ENCODE measurements at regions not wholly inside any gene's neighbourhood (a gene's known extent, or its start where the extent isn't known, plus 50 kb on each side); places are given as distances from the start of the nearest gene placed in this dataset.
A peak's percentile ranks its signal among the peaks of the same experiment; 100 is the strongest.

DNA sequence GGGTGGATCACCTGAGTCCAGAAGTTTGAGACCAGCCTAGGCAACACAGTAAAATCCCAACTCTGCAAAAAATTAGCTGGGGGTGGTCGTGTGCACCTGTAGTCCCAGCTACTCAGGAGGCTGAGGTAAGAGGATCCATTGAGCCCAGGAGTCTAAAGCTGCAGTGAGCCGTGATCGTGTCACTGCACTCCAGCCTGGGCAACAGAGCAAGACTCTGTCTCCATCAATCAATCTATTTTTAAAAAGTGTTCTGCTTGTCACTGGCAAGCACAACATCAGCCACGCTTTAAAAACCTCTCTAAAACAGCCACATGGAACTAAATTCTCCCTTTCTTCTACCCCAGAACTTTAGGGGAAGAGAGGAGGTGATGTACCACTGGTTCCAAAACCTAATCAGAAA, 131.6 kb upstream of the RREB1 start:
- Histone ChIP-seq H3K27me3 (ENCODE audit: insufficient read depth, low read length) (no peaks in the 10 kb centered on the region), H3K4ac (ENCODE audit: low read depth, low read length) (no peak overlapping the region), H2BK12ac (ENCODE audit: low read length) (no peak overlapping the region), H3K14ac (ENCODE audit: low read length) (no peak overlapping the region), H3K79me2 (ENCODE audit: control insufficient read depth, insufficient read depth, low read length, poor library complexity) (peaks cover 3% of the 10 kb centered on the region), H3K18ac (ENCODE audit: low read length) (no peak overlapping the region), H3K79me1 (ENCODE audit: low read length) (peaks cover 19% of the 10 kb centered on the region), H3K23ac (ENCODE audit: low read length) (no peak overlapping the region), H3K9me3 (ENCODE audit: insufficient read depth, low read depth, low read length) (no peaks in the 10 kb centered on the region), H3K9ac (ENCODE audit: low read length) (no peak overlapping the region), H4K91ac (ENCODE audit: low read depth, low read length) (peak overlapping the region; percentile 9), H2AFZ (ENCODE audit: insufficient read depth, low read length, poor library complexity) (no peak overlapping the region), H4K12ac (ENCODE audit: low read depth, low read length) (no peak overlapping the region), H3K4me3 (ENCODE audit: low read depth, low read length) (no peak overlapping the region), H3K4me2 (ENCODE audit: low read length) (no peak overlapping the region), H3K4me1 (ENCODE audit: control insufficient read depth in 1 of 2, insufficient read depth in 2 of 2, low read length in 2 of 2) (peaks cover 21 to 25% of the 10 kb centered on the region in 2 experiments), H3K36me3 (ENCODE audit: control insufficient read depth in 1 of 2, insufficient read depth in 2 of 2, low read length in 2 of 2) (no peaks in the 10 kb centered on the region), H2AK5ac (ENCODE audit: low read length) (no peak overlapping the region), H3K27ac (ENCODE audit: low read depth, low read length) (no peak overlapping the region), H4K8ac (ENCODE audit: low read depth, low read length) (no peak overlapping the region), H2BK120ac (ENCODE audit: insufficient read depth, low read length, poor library complexity) (no peak overlapping the region), H2BK5ac (ENCODE audit: low read depth, low read length, poor library complexity) (no peak overlapping the region)
- no CpG with 5 or more reads among the region's 4 CpGs for WGBS (ENCODE audit: extremely low coverage, insufficient coverage, insufficient read length)
- DNase-seq, result no peak

DNA sequence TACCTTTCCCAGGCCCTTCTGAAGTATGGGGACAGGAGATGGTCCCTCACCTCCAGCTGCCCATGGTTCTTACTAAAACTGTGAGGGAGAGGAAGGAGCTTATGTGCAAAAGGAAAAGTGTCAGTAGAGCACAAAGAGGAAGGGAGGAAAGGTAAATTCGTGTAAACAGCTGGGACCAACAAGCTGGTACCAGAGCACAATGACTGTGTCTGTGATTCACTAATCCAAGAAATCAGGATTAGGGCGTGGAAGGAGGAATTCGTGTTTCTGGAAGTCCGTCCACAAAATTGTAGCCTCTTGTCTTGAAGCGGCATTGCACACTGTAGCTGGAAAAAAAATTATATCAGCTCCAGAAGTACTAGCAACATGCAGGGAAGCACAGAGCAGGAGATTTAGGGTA, 129.0 kb upstream of the RREB1 start:
- Histone ChIP-seq H2BK120ac (ENCODE audit: insufficient read depth, low read length, poor library complexity) (peak overlapping the region; percentile 48), H3K79me2 (ENCODE audit: control insufficient read depth, insufficient read depth, low read length, poor library complexity) (peaks cover 2% of the 10 kb centered on the region), H3K4me3 (ENCODE audit: low read depth, low read length) (no peak overlapping the region), H3K9me3 (ENCODE audit: insufficient read depth, low read depth, low read length) (no peaks in the 10 kb centered on the region), H2BK12ac (ENCODE audit: low read length) (peak overlapping the region; percentile 92), H3K9ac (ENCODE audit: low read length) (no peak overlapping the region), H3K27ac (ENCODE audit: low read depth, low read length) (no peak overlapping the region), H2AFZ (ENCODE audit: insufficient read depth, low read length, poor library complexity) (no peak overlapping the region), H2BK5ac (ENCODE audit: low read depth, low read length, poor library complexity) (peak overlapping the region; percentile 35), H4K91ac (ENCODE audit: low read depth, low read length) (peak overlapping the region; percentile 39), H3K4me2 (ENCODE audit: low read length) (no peak overlapping the region), H3K18ac (ENCODE audit: low read length) (no peak overlapping the region), H4K12ac (ENCODE audit: low read depth, low read length) (no peak overlapping the region), H3K27me3 (ENCODE audit: insufficient read depth, low read length) (no peaks in the 10 kb centered on the region), H3K14ac (ENCODE audit: low read length) (peak overlapping the region; percentile 11), H2AK5ac (ENCODE audit: low read length) (no peak overlapping the region), H4K8ac (ENCODE audit: low read depth, low read length) (peak overlapping the region; percentile 37), H3K79me1 (ENCODE audit: low read length) (peaks cover 4% of the 10 kb centered on the region), H3K4ac (ENCODE audit: low read depth, low read length) (no peak overlapping the region), H3K36me3 (ENCODE audit: control insufficient read depth in 1 of 2, insufficient read depth in 2 of 2, low read length in 2 of 2) (no peaks in the 10 kb centered on the region), H3K4me1 (ENCODE audit: control insufficient read depth in 1 of 2, insufficient read depth in 2 of 2, low read length in 2 of 2) (peaks cover 8 to 11% of the 10 kb centered on the region in 2 experiments), H3K23ac (ENCODE audit: low read length) (no peak overlapping the region)
- no CpG with 5 or more reads among the region's 5 CpGs for WGBS (ENCODE audit: extremely low coverage, insufficient coverage, insufficient read length)
- DNase-seq, result peak in 1 of 2 donors; percentile 41

DNA sequence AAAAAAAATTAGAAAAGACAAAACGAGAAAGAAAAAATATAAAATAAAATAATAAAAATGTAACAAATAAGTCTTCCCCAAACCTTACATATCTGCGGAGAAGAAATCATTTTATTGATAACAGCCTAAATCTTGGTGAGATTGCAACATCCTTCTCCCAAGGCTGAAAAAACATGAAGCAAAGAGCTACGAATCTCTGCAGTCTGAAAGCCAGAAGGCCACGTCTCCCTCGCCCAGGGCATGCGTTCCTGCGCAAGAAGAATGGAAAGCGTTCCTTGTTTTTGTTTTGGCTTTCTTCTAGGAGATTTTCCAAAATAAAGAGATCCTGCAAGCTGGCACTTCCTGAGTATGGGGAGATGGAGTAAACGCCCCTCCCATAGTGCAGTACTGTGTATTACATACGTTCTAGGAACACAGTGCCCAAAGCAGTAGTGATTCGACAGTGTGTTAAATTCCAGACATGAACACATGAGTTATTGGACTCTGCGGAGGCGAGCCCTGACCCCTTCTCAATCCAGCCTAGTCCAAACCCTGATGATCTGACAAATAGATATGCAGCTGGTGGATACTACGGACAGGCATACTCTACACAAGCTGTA, 126.7 kb upstream of the RREB1 start:
- H3K79me2 ChIP-seq (ENCODE audit: control insufficient read depth, insufficient read depth, low read length, poor library complexity), result peaks cover 2% of the 10 kb centered on the region
- no peak overlapping the region for H2BK5ac ChIP-seq (ENCODE audit: low read depth, low read length, poor library complexity)
- H4K12ac ChIP-seq (ENCODE audit: low read depth, low read length), result no peak overlapping the region
- no CpG with 5 or more reads among the region's 14 CpGs for WGBS (ENCODE audit: extremely low coverage, insufficient coverage, insufficient read length)
- H3K9ac ChIP-seq (ENCODE audit: low read length), result no peak overlapping the region
- no peaks in the 10 kb centered on the region for H3K27me3 ChIP-seq (ENCODE audit: insufficient read depth, low read length)
- H3K18ac ChIP-seq (ENCODE audit: low read length), result no peak overlapping the region
- H3K36me3 ChIP-seq (ENCODE audit: control insufficient read depth in 1 of 2, insufficient read depth in 2 of 2, low read length in 2 of 2), result no peaks in the 10 kb centered on the region
- no peak overlapping the region for H2AFZ ChIP-seq (ENCODE audit: insufficient read depth, low read length, poor library complexity)
- H3K4me3 ChIP-seq (ENCODE audit: low read depth, low read length), result no peak overlapping the region
- no peak overlapping the region for H3K27ac ChIP-seq (ENCODE audit: low read depth, low read length)
- H4K8ac ChIP-seq (ENCODE audit: low read depth, low read length), result no peak overlapping the region
- no peak overlapping the region for H2BK12ac ChIP-seq (ENCODE audit: low read length)
- H4K91ac ChIP-seq (ENCODE audit: low read depth, low read length), result no peak overlapping the region
- H2BK120ac ChIP-seq (ENCODE audit: insufficient read depth, low read length, poor library complexity), result no peak overlapping the region
- H3K14ac ChIP-seq (ENCODE audit: low read length), result no peak overlapping the region
- H3K4ac ChIP-seq (ENCODE audit: low read depth, low read length), result no peak overlapping the region
- no peaks in the 10 kb centered on the region for H3K9me3 ChIP-seq (ENCODE audit: insufficient read depth, low read depth, low read length)
- peaks cover 8 to 9% of the 10 kb centered on the region in 2 experiments for H3K4me1 ChIP-seq (ENCODE audit: control insufficient read depth in 1 of 2, insufficient read depth in 2 of 2, low read length in 2 of 2)
- H2AK5ac ChIP-seq (ENCODE audit: low read length), result no peak overlapping the region
- H3K79me1 ChIP-seq (ENCODE audit: low read length), result peaks cover 4% of the 10 kb centered on the region
- DNase-seq, result peak; percentile 77 to 85
- no peak overlapping the region for H3K4me2 ChIP-seq (ENCODE audit: low read length)
- H3K23ac ChIP-seq (ENCODE audit: low read length), result no peak overlapping the region

- H4K91ac ChIP-seq (ENCODE audit: low read depth, low read length), result no peak overlapping the region
- WGBS (ENCODE audit: extremely low coverage, insufficient coverage, insufficient read length), result no CpG with 5 or more reads among the region's 4 CpGs
Observed at GRCh38 chr6:6981681-6982322, 126.0 kb upstream of the RREB1 start.

More at GRCh38 chr6:6981681-6982322, 126.0 kb upstream of the RREB1 start:
- peaks cover 2% of the 10 kb centered on the region for H3K79me2 ChIP-seq (ENCODE audit: control insufficient read depth, insufficient read depth, low read length, poor library complexity)
- H2AFZ ChIP-seq (ENCODE audit: insufficient read depth, low read length, poor library complexity), result no peak overlapping the region
- no peak overlapping the region for H4K8ac ChIP-seq (ENCODE audit: low read depth, low read length)
- no peak overlapping the region for H2BK12ac ChIP-seq (ENCODE audit: low read length)
- H3K36me3 ChIP-seq (ENCODE audit: control insufficient read depth in 1 of 2, insufficient read depth in 2 of 2, low read length in 2 of 2), result no peaks in the 10 kb centered on the region
- H3K27ac ChIP-seq (ENCODE audit: low read depth, low read length), result no peak overlapping the region
- H3K23ac ChIP-seq (ENCODE audit: low read length), result no peak overlapping the region
- H3K9me3 ChIP-seq (ENCODE audit: insufficient read depth, low read depth, low read length), result no peaks in the 10 kb centered on the region
- H3K9ac ChIP-seq (ENCODE audit: low read length), result peak overlapping the region; percentile 22
- H3K4me3 ChIP-seq (ENCODE audit: low read depth, low read length), result no peak overlapping the region
- H3K79me1 ChIP-seq (ENCODE audit: low read length), result peaks cover 4% of the 10 kb centered on the region
- H2BK120ac ChIP-seq (ENCODE audit: insufficient read depth, low read length, poor library complexity), result no peak overlapping the region
- no peak overlapping the region for H3K18ac ChIP-seq (ENCODE audit: low read length)
- H3K4me1 ChIP-seq (ENCODE audit: control insufficient read depth in 1 of 2, insufficient read depth in 2 of 2, low read length in 2 of 2), result peaks cover 8 to 9% of the 10 kb centered on the region in 2 experiments
- H3K27me3 ChIP-seq (ENCODE audit: insufficient read depth, low read length), result no peaks in the 10 kb centered on the region
- no peak overlapping the region for H3K4me2 ChIP-seq (ENCODE audit: low read length)
- no peak overlapping the region for H2BK5ac ChIP-seq (ENCODE audit: low read depth, low read length, poor library complexity)
- H2AK5ac ChIP-seq (ENCODE audit: low read length), result peak overlapping the region; percentile 1
- H3K4ac ChIP-seq (ENCODE audit: low read depth, low read length), result no peak overlapping the region
- no peak overlapping the region for H3K14ac ChIP-seq (ENCODE audit: low read length)
- no peak overlapping the region for H4K12ac ChIP-seq (ENCODE audit: low read depth, low read length)
- peak; percentile 38 to 61 for DNase-seq
